PC-3 (cell line): ENCODE measurements at regions not wholly inside any gene's neighbourhood (a gene's known extent, or its start where the extent isn't known, plus 50 kb on each side); places are given as distances from the start of the nearest gene placed in this dataset.

Source experiments
- EZH2 ChIP-seq: fragments of 300-600 bp; sonication (generic); IDR thresholded peaks from one replicate; pipeline ENCODE4 v1.6.1; 2017; ENCODE audit warnings: antibody characterized with exemption, mild to moderate bottlenecking, low read length; ENCODE audit not compliant: unreplicated experiment
- EZH2phosphoT487 ChIP-seq: fragments of 300-600 bp; sonication (generic); IDR thresholded peaks from 2 replicates; pipeline ENCODE4 v1.6.1; 2018; ENCODE audit warnings: mild to moderate bottlenecking, antibody characterized with exemption, low read length, borderline replicate concordance
- TF ChIP-seq, protein P1 (sequence below): fragments of 300-600 bp; sonication (generic); conservative IDR thresholded peaks from 2 replicates; pipeline ENCODE4 v1.5.1; 2017; ENCODE audit warnings: antibody characterized with exemption, low read depth, mild to moderate bottlenecking, low read length

GRCh38 chr12:61667676-61668075 lies 592.5 kb upstream of the USP15 start:
- TF ChIP-seq, protein P1, sequence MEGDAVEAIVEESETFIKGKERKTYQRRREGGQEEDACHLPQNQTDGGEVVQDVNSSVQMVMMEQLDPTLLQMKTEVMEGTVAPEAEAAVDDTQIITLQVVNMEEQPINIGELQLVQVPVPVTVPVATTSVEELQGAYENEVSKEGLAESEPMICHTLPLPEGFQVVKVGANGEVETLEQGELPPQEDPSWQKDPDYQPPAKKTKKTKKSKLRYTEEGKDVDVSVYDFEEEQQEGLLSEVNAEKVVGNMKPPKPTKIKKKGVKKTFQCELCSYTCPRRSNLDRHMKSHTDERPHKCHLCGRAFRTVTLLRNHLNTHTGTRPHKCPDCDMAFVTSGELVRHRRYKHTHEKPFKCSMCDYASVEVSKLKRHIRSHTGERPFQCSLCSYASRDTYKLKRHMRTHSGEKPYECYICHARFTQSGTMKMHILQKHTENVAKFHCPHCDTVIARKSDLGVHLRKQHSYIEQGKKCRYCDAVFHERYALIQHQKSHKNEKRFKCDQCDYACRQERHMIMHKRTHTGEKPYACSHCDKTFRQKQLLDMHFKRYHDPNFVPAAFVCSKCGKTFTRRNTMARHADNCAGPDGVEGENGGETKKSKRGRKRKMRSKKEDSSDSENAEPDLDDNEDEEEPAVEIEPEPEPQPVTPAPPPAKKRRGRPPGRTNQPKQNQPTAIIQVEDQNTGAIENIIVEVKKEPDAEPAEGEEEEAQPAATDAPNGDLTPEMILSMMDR = no peak
- TF ChIP-seq EZH2phosphoT487 (no peak), EZH2 (no peak)
